Tibial artery (tissue), 4 donors: ENCODE measurements at regions not wholly inside any gene's neighbourhood (a gene's known extent, or its start where the extent isn't known, plus 50 kb on each side); places are given as distances from the start of the nearest gene placed in this dataset.

Experiments used
- DNase-seq, 2 donors: peaks; one replicate each; pipeline ENCODE4 v3.0.0-alpha.2; 2019
- H3K27ac ChIP-seq, 2 donors: fragments of 200-600 bp; sonication (generic) in 1 of 2; 1 replicate in 1 of 2; 2 replicates in 1 of 2; pipeline ENCODE4 v1.5.1; 2018 to 2019; ENCODE audit warnings: mild to moderate bottlenecking in 1 of 2
- H3K27me3 ChIP-seq, 2 donors: fragments of 200-600 bp; sonication (generic) in 1 of 2; one replicate each; pipeline versions ENCODE4 v1.5.1 to v1.6.0; 2016 to 2019
- H3K36me3 ChIP-seq, 3 donors: fragments of 200-600 bp; sonication (generic) in 2 of 3; one replicate each; pipeline ENCODE4 v1.5.1; 2016 to 2019; ENCODE audit warnings: mild to moderate bottlenecking in 2 of 3
- H3K4me1 ChIP-seq, 4 donors: fragments of 200-600 bp; sonication (generic) in 2 of 4; 1 replicate in 3 of 4; 2 replicates in 1 of 4; pipeline ENCODE4 v1.5.1; 2016 to 2019
- H3K4me3 ChIP-seq, 2 donors: fragments of 200-600 bp; sonication (generic) in 1 of 2; 1 replicate in 1 of 2; 2 replicates in 1 of 2; pipeline ENCODE4 v1.5.1; 2018 to 2019; ENCODE audit warnings: mild to moderate bottlenecking in 2 of 2
- H3K9me3 ChIP-seq, 3 donors: fragments of 200-600 bp; sonication (generic) in 1 of 3; one replicate each; pipeline ENCODE4 v1.5.1; 2016 to 2019
- CTCF ChIP-seq, 2 experiments: fragments of 200-600 bp in 1 of 2; fragments of 450-650 bp in 1 of 2; IDR thresholded peaks; one replicate each; pipeline ENCODE4 v1.5.1; 2017 to 2019; ENCODE audit warnings: antibody characterized with exemption in 2 of 2, mild to moderate bottlenecking in 1 of 2, moderate library complexity in 1 of 2
- intact Hi-C: fragments of 100-400 bp; cut with DNase I; formaldehyde crosslinking; loops from one replicate; pipeline ENCODE4 v1.15.0; 2023; ENCODE audit warnings: low total_unique reads

GRCh38 chr9:18106006-18106560, 367.9 kb upstream of the ADAMTSL1 start:
- Histone ChIP-seq H3K27me3 (no peaks in the 10 kb centered on the region), H3K4me3 (no peak overlapping the region), H3K9me3 (no peaks in the 10 kb centered on the region), H3K36me3 (no peaks in the 10 kb centered on the region), H3K4me1 (no peaks in the 10 kb centered on the region), H3K27ac (no peak overlapping the region)
- intact Hi-C loops = no loop called here
- DNase-seq = no peak
- TF ChIP-seq CTCF (IDR thresholded peaks at IDR 0.05) = no peak

- TF ChIP-seq CTCF (IDR thresholded peaks at IDR 0.05) = no peak
- Histone ChIP-seq H3K9me3 (no peaks in the 10 kb centered on the region), H3K27me3 (no peaks in the 10 kb centered on the region), H3K36me3 (no peaks in the 10 kb centered on the region), H3K4me1 (no peaks in the 10 kb centered on the region), H3K4me3 (no peak overlapping the region), H3K27ac (no peak overlapping the region)
- intact Hi-C loops = no loop called here
- DNase-seq = no peak
Measured at GRCh38 chr9:18109675-18110074, 364.3 kb upstream of the ADAMTSL1 start.

DNA sequence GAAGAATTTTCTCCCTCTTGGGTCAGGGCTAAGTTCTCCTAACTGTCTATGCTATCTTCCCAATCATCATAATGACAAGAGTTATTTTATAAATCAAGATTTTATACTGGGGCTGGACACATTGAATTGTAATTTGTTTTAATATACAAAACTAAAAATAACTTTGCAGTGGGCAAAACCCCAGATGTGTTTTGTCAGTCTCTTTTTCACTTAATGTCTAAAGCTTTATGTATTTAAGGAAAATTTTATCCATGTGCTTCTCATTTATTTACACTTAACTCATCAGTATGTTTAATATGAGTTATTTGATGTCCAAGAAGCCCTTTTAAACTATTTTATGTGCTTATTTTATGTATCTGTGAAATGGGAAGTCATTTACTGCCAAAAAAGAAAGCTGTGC, 362.8 kb upstream of the ADAMTSL1 start:
- no peaks in the 10 kb centered on the region for H3K27me3 ChIP-seq
- no peak for DNase-seq
- H3K4me3 ChIP-seq = no peak overlapping the region
- no peaks in the 10 kb centered on the region for H3K9me3 ChIP-seq
- no peaks in the 10 kb centered on the region for H3K36me3 ChIP-seq
- H3K4me1 ChIP-seq = peaks cover 0 to 13% (median 5%) of the 10 kb centered on the region in 4 donors
- intact Hi-C loops = no loop called here
- no peak for TF ChIP-seq CTCF (IDR thresholded peaks at IDR 0.05)
- H3K27ac ChIP-seq = no peak overlapping the region

GRCh38 chr9:18114559-18115475, 359.1 kb upstream of the ADAMTSL1 start:
- no peaks in the 10 kb centered on the region for H3K36me3 ChIP-seq
- no peak overlapping the region for H3K4me3 ChIP-seq
- H3K27me3 ChIP-seq = no peaks in the 10 kb centered on the region
- peaks cover 0 to 15% (median 5%) of the 10 kb centered on the region in 4 donors for H3K4me1 ChIP-seq
- intact Hi-C loops = no loop called here
- no peak overlapping the region for H3K27ac ChIP-seq
- DNase-seq = no peak
- TF ChIP-seq CTCF (IDR thresholded peaks at IDR 0.05) = no peak
- no peaks in the 10 kb centered on the region for H3K9me3 ChIP-seq

DNA sequence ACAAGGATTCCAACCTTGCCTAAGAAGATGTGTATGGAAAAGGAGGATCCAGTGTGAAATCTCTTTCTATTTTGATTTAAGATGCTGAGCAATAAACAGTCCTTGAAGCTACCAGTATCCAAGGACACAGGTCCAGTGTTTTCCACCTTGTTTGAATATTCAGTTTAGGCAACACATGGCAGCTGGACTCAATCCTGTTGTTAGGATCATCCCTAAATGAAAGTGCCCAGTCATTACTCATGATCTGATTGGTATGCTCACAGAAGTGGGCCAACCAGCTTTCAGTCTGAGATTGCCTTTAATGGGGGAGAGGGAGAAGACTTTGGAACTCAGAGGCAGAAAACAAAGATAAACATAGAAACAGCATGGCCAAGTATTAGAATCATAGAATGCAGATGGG, 355.7 kb upstream of the ADAMTSL1 start:
- TF ChIP-seq CTCF (IDR thresholded peaks at IDR 0.05) = no peak
- H3K4me1 ChIP-seq = peaks cover 0 to 15% (median 5%) of the 10 kb centered on the region in 4 donors
- no peaks in the 10 kb centered on the region for H3K27me3 ChIP-seq
- H3K4me3 ChIP-seq = no peak overlapping the region
- no peaks in the 10 kb centered on the region for H3K9me3 ChIP-seq
- intact Hi-C loops = no loop called here
- no peak for DNase-seq
- H3K36me3 ChIP-seq = no peaks in the 10 kb centered on the region
- no peak overlapping the region for H3K27ac ChIP-seq
